ENCODE measurements at regions not wholly inside any gene's neighbourhood (a gene's known extent, or its start where the extent isn't known, plus 50 kb on each side); places are given as distances from the start of the nearest gene placed in this dataset.

DNA sequence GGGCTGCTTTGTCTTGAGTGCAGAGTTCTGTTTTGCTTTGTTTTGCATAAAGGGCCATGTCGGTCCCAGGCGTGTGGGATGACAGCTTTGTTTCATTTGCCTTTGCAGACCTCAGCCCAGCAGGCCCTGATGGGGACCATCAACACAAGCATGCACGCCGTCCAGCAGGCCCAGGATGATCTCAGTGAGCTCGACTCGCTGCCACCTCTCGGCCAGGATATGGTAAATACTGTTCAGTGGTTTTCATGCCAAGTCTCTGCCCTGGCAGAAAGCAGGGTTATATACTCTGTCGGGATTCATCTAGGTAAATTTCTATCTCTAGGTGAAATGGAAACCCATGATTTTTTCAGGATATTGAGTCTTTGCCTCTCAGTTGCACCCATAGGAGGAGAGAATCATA, 343.9 kb upstream of the TPM1 start:
- H3K4me3 ChIP-seq (ENCODE audit: control insufficient read depth, low read depth, low read length), result no peak overlapping the region
- TF ChIP-seq, protein P1, sequence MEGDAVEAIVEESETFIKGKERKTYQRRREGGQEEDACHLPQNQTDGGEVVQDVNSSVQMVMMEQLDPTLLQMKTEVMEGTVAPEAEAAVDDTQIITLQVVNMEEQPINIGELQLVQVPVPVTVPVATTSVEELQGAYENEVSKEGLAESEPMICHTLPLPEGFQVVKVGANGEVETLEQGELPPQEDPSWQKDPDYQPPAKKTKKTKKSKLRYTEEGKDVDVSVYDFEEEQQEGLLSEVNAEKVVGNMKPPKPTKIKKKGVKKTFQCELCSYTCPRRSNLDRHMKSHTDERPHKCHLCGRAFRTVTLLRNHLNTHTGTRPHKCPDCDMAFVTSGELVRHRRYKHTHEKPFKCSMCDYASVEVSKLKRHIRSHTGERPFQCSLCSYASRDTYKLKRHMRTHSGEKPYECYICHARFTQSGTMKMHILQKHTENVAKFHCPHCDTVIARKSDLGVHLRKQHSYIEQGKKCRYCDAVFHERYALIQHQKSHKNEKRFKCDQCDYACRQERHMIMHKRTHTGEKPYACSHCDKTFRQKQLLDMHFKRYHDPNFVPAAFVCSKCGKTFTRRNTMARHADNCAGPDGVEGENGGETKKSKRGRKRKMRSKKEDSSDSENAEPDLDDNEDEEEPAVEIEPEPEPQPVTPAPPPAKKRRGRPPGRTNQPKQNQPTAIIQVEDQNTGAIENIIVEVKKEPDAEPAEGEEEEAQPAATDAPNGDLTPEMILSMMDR (conservative IDR thresholded peaks at IDR 0.05; ENCODE audit: control insufficient read depth, insufficient read depth, low read depth, low read length), result no peak
- no peak for DNase-seq (ENCODE audit: low read depth)

- TF ChIP-seq, protein P1 (conservative IDR thresholded peaks at IDR 0.05; ENCODE audit: control insufficient read depth, insufficient read depth, low read depth, low read length), result no peak
- no peak overlapping the region for H3K4me3 ChIP-seq (ENCODE audit: control insufficient read depth, low read depth, low read length)
- DNase-seq (ENCODE audit: low read depth), result peak; percentile 21
These were observed 336.2 kb upstream of the TPM1 start for GRCh38 chr15:62706317-62706716.

GRCh38 chr15:62708470-62708869, 334.1 kb upstream of the TPM1 start:
- no peak overlapping the region for H3K4me3 ChIP-seq (ENCODE audit: control insufficient read depth, low read depth, low read length)

GRCh38 chr15:62709261-62709660, 333.3 kb upstream of the TPM1 start:
- H3K4me3 ChIP-seq (ENCODE audit: control insufficient read depth, low read depth, low read length), result no peak overlapping the region
- TF ChIP-seq, protein P1 (conservative IDR thresholded peaks at IDR 0.05; ENCODE audit: control insufficient read depth, insufficient read depth, low read depth, low read length), result no peak
- no peak for DNase-seq (ENCODE audit: low read depth)

More at GRCh38 chr15:62708470-62708869, 334.1 kb upstream of the TPM1 start:
- no peak for DNase-seq (ENCODE audit: low read depth)
- TF ChIP-seq, protein P1 (conservative IDR thresholded peaks at IDR 0.05; ENCODE audit: control insufficient read depth, insufficient read depth, low read depth, low read length), result no peak

DNA sequence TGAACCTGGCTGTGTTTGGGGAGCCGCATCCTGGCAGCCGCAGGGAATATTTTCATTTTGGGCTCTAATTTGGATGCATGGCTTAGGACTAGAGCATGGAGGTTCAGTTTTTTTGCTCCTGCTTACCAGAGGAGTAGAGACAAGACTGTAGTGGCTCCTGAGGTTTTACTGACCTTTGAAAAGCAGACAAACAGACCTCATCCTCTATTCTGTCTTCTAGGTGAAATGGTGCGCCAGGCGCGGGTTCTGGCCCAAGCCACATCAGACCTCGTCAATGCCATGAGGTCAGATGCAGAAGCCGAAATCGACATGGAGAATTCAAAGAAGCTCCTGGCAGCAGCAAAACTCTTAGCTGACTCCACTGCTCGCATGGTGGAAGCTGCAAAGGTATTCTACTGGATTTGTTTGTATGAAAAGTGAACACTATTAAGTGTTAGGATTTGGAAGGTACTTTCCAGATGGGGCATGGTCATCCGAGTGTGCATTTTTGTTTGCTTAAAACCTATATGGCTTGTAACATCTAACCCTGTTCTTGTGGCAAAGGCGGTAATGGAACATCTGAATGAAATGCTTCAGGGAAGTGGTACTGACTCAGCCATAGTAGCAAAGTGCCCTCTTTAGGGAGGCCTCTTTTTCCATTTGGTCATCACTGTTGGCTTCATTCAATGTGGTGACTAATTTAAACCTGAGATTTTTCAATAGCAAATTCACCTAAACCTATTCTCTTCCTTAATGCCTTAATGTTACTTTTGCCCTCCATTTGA, 330.7 kb upstream of the TPM1 start:
- peak; percentile 31 for DNase-seq (ENCODE audit: low read depth)
- no peak overlapping the region for H3K4me3 ChIP-seq (ENCODE audit: control insufficient read depth, low read depth, low read length)

GRCh38 chr15:62712455-62712839, 330.1 kb upstream of the TPM1 start:
- no peak for DNase-seq (ENCODE audit: low read depth)
- no peak overlapping the region for H3K4me3 ChIP-seq (ENCODE audit: control insufficient read depth, low read depth, low read length)
- TF ChIP-seq, protein P1 (conservative IDR thresholded peaks at IDR 0.05; ENCODE audit: control insufficient read depth, insufficient read depth, low read depth, low read length), result no peak

More for the DNA sequence above, 330.7 kb upstream of the TPM1 start:
- TF ChIP-seq, protein P1 (conservative IDR thresholded peaks at IDR 0.05; ENCODE audit: control insufficient read depth, insufficient read depth, low read depth, low read length), result no peak
